Right kidney (tissue), 1 donor: ENCODE measurements at regions not wholly inside any gene's neighbourhood (a gene's known extent, or its start where the extent isn't known, plus 50 kb on each side); places are given as distances from the start of the nearest gene placed in this dataset.
A peak's percentile ranks its signal among the peaks of the same experiment; 100 is the strongest.
"Not testable (repeated sequence)": the region's sequence is repeated elsewhere in the genome, so short reads cannot be mapped to it uniquely, and the experiment has no call there.

ENCODE experiments used
- DNase-seq: peaks from one replicate; pipeline ENCODE4 v3.0.0-alpha.2; 2016

DNA sequence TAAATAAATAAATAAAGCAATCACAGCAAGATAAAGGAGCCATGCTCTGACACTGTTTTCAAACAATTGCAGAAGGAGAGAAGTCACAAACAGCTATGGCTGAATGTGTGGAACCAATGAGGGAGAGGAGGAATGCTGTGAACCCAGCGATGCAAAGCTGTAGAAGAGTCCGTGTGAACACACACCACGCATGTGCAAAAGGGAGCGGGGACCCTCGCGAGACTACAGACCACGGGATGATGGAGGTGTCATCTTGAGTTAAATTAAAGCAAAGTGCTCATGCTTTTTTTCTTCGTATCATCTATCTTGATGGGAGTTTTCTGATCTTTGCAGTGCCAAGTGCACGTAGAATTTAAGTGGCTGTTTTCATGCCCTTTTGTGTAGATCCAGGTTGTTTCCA, 123.8 kb upstream of the CDH5 start:
- no peak for DNase-seq

DNA sequence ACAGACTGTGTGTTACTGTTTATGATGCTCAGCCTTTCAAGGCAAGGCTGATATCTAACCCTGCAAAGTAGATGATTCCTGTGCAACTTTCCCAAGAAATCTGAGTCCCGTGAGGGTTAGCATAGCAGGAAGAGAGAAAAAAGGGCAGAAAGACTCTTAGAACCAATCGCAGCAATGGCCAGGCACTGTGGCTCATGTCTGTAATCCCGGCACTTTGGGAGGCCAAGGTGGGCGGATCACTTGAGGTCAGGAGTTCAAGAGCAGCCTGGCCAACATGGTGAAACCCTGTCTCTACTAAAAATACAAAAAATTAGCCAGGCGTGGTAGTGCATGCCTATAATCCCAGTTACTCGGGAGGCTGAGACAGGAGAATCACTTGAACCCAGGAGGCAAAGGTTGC, 124.3 kb upstream of the CDH5 start:
- not testable (repeated sequence) for DNase-seq

DNA sequence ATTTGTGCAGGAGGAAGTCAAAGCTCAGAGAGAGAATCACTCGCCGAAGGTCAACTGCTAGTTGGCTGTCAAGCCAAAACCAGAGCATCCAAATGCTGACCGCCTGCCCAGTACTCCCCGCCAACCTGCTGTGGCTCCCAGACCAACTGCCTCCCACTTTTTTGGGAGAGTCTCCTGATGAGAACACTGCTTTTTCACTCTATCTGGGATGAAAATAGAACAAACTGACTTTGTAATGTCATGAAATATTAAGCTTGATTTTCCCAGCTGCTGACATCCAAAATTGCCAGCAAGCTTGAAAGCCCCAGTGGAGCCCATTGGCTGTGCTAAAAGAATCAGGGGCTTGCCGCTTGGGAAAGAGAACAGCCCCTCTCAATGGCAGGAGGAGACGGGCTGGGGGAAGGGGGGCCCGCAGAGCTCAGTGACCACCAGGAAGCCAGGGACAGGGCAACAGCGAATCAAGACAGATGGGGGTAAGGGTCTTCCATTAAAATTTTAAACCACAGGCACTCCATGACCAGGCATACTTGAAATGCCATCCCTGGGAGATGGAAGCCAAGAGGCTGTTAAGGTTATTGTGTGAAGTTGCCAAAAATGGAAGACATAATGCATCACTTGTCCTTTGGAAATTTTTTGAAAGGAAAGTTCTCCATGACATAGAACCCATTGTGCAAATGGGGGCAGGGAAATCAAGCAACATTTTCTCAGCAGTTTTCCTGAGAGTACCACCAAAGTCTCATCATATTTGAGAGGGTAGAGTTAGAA, 125.7 kb upstream of the CDH5 start:
- no peak for DNase-seq

DNA sequence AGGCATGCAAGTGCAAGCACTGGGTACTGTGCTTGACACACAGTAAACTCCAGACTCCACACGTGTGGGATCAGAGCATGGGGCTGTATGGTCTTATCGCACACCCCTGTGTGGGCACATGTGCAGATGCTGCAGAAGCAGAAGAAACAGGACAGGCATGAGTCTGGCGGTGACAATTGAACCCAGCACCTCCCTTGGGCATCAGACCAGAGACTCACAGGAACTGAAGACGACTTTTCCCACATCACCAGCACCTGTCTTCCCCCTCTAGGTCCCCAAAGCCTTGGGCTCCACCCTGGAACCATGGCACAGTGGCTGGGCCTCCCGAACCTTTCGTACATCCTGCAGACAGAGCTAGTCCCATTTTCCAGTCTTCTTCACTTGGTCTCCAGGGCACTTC, 126.4 kb upstream of the CDH5 start:
- no peak for DNase-seq

DNA sequence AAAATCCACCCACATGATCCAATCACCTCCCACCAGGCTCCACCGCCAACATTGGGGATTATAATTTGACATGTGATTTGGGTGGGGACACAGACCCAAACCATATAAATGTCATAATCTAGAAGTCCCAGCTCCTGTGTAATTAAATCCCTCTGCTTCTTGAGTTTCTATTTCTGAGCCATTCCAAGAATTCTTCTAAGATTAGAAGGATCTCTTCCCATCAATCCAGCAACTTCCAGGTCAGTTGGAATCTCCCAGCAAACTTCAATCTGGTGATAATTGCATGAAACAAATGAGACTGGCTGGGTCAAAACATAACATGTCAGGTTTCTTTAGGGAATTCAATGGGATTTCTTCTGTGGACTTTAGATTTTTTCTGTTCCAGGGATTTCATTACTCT, 127.8 kb upstream of the CDH5 start:
- no peak for DNase-seq

DNA sequence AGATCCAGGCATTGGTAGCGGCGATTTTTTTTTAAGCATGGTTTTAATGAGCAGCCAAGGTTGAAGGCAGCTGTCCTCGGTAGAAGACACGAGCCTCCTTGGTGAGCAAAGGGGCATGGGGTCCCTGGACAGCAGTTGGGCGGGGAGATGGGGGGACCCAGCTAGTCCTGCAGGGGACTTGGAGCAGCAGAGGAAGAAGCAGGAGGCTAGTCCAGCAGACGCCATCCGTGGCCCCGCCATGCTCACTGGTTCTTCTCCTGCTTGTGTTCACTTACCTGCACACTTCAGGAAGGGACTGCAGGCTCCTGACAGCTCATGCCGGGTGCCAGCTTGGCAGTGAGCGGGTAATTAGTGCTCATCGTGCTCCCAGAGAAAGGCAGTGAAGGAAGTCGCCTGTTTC, 130.2 kb upstream of the CDH5 start:
- DNase-seq, result no peak

DNA sequence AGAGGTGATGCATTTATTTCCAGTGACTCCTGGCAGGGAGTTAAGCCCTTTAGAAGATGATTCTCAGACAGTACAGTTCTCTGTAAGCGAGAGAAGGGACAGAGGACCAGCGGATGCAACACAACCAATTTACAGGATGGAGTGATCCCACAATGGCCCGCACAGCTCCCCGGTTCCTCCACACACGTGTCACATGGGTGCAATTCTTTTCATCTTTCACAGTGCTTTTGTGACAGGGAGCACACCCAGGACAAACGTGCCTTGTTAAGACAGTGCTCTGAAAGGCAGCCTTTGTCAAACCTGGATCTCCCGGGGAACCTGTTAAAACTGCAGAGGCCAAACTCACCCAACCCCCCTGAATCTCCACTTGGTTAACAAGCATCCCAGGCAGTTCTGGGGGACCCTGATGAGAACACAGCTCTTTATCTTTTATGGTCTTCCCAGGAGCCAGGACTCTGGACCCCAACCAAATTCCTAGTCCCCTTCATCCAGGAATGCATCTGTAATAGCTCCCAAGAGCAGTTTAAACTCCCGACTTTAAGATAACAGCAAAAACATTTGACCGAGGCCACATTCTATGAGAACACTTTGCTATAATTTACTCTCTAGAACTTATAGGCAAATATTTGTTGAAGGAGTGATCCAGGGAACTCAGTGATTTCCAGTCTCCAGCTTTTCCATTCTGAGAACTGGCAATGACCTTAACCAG, 134.9 kb upstream of the CDH5 start:
- no peak for DNase-seq

DNA sequence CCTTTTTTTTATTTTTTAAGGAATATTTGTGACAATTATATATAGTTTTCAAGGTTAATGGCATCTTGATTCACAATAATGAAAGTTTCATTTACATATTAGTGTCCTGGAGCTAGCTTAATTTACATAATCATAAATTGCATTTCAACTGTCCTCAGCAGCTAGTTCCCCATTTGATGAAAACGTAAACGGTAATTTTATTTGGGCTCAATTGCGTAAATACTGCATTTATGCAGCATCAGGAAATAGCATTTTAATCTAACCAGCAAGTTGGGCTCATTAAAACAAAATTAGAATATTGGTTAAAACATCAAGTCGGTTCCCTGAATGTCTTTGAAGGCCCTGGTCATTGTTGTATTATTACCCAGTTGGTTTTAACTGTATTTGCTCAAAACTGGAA, 136.8 kb upstream of the CDH5 start:
- DNase-seq, result no peak

DNA sequence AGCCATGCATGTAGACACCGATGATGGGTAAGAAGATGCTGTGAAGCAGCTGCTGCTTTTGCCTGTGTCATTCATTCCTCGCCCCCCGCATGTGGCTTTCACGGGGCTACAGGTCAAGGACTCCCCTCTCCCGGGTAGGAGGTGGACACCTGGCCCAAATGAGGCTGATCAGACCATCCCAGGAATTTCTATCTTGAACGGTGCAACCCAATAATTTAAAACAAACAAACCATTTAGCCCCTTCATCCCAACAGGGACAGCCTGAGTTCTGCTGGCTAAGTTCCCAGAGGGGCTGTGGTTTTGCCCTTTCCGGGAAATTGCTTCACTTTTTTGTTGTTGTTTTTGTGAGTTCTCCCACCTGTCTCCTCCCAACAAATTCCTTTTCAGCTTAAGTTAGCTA, 137.7 kb upstream of the CDH5 start:
- DNase-seq, result peak; percentile 41

DNA sequence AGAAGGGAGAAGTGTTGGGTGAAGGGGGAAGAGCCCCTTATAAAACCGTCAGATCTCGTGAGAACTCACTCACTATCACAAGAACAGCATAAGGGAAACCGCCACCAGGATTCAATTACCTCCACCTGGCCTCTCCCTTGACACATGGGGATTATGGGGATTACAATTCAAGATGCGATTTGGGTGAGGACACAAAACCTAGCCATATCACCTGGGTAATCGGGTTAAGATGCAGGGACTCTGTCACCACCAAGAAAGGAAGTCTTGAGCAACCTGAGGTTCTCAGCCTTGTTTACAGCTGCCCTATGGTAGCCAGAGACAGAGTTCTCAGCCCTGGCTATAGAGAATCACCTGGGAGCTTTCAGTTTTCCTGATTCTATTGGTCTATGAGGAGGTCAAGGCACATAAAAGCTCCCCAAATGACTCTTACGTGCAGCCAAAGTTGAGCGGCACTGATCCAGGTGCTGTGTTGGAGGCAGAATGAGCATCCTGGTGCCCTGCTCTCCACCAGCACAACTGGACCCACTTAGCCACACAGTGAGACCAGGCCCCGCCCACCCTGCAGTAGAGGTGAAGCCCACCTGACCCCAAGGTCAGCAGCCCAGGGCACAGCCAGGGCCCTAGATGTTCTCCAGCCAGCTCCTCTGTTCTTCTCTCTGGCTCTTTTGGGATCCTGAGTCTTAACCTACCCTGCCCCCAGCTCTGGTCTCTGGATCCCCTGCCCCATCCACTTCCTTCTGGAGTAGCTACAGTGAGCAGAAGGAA, 138.5 kb upstream of the CDH5 start:
- DNase-seq, result no peak

DNA sequence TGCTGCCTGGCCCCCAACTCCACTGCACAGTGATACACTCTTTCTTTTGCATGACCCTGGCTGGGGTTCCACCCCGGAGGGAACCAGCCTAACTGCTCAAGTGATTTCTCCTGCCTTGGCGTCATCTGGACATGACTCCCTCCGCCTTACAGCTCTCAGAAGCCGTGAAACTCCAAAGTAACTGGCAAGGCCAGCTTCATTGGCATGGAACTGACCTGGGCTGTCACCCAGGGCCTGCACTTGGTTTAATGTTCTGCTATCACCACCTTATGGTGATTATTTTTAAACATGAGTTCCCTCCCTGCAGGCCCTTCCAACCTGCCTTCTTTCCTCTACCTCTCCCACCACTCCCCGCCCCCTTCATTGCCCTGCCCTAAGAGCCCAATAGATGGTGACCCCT, 139.7 kb upstream of the CDH5 start:
- DNase-seq, result no peak

DNA sequence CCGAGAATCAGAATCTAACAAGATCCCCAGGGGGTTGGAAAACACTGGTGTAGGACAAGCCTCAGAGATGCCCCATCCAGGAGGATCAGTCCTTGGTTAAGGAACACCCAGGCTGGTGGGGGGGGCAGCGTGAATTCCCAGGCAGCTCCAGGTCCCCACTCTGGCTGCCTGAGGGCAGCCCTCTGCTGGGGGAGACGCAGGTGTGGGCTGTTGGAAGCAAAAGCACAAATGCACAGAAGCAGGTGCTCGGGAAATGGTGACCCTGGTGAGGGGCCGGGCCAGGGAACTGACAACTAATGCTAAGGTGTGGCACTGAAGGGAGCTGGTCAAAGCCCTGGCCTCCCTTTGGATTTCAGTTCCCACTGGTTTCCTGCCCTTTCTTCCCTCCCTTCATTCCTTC, 140.8 kb upstream of the CDH5 start:
- no peak for DNase-seq

DNA sequence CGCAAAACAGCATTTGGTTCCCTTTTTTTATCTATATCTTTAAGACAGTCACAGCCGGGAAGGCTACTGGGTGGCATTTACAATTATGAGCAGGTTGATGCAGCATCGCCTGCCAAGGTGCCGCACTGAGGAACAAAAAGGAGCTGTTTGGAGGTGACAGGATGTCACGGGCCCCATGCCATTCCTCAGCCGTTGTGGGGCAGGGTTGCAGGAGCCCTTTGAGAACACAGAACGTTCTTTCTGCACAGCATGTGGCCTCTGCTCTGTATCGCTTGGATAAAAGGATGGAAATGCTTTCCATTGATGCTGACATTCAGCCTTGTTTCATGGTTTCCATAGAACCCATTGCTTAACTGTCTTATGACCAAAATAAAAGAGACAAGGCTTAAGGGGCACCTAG, 141.9 kb upstream of the CDH5 start:
- DNase-seq, result no peak

DNA sequence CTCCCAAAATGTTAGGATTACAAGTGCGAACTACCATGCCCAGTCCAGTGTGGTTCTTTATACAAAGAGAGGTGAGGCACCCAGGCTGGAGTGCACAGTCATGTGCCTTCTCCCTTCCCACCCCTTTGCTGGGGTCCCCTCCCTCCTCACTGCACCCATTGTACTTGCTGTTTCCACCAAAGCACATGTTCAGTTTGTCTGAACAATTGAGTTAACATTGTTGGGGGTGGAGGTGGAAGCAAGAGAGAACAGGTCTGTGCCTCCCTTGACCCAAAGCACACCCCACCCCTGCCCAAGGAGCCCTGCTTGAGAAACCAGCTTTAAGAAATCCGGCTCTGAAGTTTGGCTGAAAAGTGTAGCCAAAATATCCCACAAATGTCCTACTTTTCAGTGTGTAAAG, 142.3 kb upstream of the CDH5 start:
- DNase-seq, result no peak

DNA sequence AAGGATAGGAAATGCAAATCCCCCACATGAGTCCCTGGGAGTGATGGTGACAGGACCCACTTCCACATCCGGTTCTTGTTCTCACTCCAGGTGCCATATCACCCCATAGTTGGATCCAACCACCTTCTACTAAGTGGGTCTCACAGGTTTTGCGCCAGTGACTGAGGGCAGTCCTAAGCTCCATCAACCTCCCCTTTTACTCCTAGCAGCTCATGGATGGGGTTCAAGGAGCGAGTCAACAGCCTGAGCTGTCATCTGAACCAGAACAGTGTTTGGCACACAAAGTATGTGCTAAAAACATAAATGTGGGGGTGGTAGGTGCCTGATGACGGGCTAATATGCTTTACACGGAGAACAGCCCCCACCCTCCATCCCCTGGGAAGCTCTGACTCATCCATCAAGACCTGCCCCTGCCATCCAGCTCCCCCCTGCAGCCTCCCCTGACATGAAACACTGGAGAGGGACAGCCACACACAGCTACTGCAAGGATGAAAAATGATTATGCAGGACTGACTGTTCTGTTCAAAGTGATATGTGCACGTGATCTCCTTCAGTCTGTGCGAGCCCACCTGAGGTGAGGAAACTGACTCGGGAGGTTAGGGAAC, 143.2 kb upstream of the CDH5 start:
- no peak for DNase-seq

DNA sequence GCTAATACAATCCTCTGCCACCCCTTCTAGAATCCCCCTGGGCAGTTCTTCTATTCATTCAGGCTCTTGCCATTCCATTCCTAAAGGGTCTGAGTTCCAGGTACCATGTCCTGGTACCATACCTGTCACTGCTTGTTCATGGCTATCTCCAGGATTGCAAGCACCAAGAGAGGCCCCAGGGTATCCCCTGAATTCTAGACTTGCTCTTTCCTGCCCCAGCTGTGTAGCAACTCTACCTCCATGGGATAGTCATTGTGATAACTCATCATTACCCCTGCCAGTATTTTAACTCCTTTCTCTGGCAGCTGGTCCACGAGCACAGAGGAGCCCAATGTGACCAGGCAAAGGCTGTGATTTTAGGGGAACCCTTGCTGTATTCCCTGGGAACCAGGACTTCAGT, 143.7 kb upstream of the CDH5 start:
- no peak for DNase-seq

DNA sequence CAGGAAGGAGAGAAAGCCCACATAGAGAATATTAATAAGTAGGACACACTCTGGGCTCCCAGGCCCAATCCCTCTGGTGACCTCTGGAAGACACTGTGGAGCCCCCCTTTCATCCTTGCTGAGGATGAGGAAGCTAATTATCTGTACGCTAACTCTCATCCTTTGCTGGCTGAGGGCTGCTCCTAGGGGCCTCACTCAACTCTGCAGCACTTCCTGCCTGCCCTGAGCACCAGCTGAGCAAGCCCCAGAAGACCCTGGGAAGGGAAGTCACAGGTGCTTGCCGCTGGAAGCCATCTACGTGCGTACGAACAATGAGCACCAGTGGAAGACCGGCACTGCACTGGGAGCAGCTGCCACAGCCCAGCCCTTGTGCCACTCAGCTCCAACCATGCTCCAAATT, 145.8 kb upstream of the CDH5 start:
- no peak for DNase-seq

DNA sequence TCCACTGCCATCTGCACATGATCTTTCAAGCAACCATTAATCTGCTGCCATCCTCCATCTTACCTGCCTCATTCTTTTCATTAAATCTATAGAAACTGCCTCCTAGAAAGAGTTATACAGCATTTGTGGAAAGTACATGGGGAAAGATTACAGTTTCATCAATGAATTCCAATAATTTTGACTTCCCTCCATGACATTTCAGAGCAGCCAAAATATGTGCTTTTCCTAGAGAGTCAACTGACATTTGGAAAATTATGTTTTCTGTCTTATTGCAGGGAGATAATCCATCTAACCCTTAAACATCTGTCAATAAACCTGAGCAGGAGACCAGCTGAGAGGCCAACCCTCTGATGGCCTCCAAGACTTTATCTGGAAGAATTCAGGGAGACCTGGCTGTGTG, 147.0 kb upstream of the CDH5 start:
- DNase-seq, result no peak

DNA sequence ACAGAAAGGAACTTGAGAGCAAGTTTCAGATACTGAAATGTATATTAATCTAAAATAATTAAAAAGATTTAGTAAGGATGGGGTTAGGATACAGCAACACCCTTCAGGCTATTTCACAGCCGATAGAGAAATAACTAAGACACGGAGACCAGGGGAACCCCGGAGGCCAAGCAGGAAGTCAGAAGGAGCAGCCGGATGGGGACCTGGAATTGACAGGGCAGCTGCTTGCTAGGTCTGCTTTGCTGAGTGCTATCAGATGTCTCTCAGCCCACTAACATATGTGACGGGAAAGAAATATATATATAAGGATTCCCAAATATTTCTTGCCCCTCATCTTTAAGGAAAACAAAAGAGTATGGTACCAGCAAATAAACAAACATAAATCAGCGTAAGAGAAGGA, 154.1 kb upstream of the CDH5 start:
- no peak for DNase-seq

DNA sequence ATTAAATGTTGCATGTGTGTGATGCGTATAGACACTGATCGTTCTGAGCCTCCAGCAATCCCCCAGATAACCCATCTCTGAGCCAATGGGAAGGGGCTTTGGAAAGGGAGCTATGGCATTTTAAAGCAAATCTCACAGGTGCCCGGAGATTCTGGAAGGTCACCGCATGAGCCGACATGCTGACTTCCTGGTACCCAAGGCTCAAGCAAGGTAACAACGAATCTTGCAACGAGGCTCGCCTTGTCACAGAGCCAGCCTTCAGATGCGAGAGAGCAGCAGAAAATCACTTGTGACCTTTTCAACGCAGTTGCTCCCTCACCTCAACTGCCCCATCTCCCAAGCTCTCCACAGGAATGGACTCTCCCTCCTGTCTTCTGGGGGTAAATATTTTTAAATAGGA, 154.8 kb upstream of the CDH5 start:
- no peak for DNase-seq

DNA sequence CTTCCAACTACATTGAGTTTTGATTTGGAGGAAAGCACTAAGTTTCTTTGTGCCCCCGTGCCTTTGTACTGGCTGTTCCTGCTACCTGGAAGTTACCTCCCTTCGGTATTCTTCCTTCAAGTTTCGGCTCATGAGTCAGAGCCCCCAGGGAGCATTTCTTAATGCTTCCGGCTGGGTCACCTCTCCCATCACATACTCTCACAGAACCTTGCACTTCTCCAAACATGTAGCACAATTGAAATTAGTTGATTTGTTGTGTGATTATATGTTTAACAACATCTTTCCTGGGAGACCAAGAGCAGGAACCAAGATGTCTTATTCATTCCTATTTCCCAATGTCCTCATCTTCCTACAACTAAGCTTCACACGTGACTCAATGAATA, 158.6 kb upstream of the CDH5 start:
- DNase-seq, result no peak

DNA sequence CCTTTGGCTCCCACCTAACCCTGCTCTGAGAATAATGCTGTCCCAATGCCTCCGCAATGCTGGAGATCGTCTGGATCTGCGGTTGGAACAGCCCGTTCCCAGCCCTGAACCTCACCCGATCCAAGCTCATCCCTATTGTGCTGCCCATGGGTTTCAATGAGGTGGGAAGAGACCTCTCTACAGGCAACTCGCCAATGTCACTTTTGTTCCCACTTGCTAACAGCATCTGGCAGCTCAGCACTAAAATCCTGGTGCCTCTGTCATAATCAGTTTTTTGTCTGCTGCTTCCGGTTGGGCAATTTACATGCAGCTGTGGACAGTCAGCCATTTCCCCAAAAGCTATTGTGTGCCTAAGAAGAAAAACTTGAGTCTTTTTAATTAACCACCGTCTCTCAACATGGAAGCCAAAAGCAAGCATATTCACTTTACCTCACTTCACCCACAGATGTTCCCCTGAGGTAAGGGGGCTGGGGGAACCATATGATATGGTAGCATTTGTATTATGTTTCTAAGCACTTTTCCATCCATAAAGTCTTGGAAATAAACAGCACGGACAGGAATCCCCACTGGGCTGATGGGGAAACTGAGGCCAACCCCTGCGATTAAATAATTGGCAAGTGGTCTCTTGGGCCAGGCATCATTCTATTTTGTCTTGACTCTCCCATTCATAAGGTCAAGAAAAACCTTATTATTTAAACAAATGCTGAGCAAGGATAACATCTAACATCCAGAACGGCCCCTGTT, 159.2 kb upstream of the CDH5 start:
- DNase-seq, result no peak

DNA sequence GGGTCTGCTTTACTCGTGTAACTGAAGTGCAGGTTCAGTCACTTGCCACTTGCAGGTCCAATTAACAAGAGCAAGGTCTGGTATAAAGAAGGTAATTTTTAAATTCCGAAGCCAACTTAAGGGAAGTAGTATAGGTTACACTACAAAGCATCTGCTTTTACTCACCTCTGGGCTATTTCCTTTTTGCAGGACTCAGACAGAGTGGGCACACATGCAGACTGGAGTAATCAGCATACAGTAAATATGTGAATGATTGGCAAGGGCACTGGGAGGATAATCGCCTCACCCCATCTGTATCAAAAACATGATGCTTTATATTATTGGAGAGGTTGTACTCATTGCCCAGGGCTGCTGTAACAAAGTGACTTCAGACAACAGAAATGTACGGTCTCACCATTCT, 160.1 kb upstream of the CDH5 start:
- DNase-seq, result no peak
